ENCODE measurements at regions not wholly inside any gene's neighbourhood (a gene's known extent, or its start where the extent isn't known, plus 50 kb on each side); places are given as distances from the start of the nearest gene placed in this dataset.

DNA sequence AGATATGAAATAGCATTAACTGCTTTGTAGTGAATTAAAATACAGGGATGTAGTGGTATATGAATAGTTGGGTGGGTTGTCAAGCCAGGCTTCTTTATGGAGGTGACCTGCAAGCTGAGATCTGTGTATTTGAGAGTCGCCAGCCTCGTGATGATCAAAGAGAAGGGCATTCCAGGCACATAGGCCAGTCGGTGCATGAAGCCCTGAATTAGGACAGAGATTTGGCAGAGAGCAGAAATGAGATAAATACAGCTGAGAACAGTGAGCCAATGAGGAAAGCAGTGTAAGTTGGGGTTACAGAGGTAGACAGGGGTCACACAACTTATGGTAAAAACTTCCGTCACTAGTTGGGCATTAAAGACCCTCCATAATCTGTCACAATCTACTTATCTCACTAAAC lies 641.9 kb downstream of the OTOL1 start:
- no peak for DNase-seq

DNA sequence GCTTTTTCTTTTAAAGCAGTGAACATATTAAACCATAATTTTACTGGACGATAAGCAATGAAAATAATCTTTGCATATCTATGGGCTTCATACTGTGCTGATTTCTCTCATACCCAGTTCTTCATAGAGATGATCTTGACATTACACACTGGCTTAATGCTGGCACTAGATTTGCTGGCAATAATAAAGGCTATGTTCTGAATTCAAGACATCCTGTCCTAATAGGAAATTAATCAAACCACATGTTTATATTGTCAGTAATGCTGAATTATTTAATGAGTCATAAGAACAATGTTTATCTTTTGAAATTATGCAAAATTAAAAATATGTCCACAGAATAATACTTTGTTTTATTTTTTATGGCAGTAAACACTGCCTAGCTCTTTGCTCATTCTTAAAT lies 643.2 kb downstream of the OTOL1 start:
- DNase-seq: no peak

- peak; percentile 1 for DNase-seq
These were observed 644.7 kb downstream of the OTOL1 start for GRCh38 chr3:162141272-162141791.

- DNase-seq: no peak
These were observed 645.9 kb downstream of the OTOL1 start for GRCh38 chr3:162142511-162142910.

DNA sequence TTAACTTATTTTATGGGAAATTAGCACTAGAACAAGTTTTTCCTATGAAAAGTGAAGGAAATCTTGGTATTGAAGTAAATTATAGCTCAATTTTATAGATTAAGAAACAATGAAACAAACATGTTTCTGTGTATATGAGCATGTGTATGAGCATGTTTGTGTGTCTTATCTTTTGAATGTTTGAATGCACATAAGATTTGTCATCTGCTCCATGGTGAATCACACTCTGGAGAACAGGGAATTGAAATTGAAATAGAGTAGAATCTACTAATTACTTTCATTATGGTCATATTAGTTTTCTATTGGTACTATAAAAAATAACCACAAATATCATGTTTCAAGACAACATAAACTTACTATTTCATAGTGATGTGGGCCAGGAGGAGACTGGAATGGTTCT lies 646.6 kb downstream of the OTOL1 start:
- no peak for DNase-seq

DNA sequence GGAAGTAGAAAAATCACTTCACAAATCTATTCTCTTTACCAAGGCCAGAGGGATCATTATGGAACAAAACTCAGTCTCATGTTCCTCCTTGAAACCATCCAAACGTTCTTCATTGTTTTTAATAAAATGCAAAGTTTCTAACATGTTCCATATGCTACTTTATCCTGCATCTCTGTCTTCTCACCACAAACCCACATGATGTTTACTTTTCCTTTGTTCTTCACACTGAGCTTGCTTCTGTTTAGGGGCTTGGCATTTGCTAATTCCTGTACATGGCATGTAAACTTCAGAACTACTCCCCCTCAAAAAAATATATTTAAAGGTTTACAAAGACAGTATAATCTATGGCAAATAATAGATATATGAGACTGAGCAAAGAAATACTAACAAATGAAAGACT lies 651.4 kb downstream of the OTOL1 start:
- DNase-seq: no peak

DNA sequence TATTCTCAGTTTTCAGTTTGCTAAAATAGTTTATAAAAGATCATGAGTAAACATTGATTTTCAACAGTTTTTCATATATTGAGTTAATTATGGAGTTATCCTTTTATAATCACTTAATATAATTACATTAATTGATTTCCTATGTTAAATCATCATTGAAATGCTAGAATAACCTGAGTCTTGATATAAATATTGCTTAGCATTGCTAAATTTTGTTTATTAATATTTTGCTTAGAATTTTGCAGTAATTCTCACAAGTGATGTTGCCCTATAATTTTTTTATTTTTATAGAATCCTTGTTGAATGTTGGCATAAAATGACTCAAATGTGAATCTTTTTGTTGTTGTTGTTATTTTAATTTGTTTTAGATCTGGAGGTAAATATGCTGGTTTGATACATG lies 654.2 kb downstream of the OTOL1 start:
- DNase-seq: no peak

DNA sequence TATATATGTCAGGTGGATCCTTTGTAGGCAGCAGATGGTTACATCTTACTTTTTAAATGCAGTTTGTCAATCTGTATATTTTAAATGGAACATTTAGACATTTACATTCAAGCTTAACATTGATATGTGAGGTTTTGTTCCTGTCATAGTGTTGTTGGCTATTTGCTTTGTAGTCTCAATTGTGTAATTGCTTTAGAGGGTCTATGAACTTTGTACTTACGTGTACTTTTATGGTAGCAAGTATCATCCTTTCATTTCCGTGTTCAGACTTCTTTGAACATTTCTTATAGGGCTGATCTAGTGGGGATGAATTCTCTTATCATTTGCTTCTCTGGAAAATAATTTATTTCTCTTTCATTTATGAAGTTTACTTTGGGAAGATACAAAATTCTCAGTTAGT lies 656.0 kb downstream of the OTOL1 start:
- no peak for DNase-seq

DNA sequence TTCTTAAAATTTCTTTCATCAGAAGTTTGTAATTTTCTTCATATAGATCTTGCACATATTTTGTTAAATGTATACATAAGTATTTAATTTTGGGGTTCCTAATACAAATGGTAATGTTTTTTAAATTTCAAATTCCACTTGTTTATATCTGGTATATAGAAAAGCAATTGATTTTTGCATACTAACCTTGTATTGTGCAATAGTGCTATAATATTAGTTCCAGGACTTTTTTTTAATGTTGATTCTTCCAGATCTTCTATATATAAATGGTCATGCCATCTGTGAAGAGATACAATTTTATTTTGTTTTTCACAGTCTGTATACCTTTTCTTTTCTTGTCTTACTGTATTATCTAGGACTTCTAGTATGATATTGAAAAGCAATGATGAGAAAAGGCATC lies 665.0 kb downstream of the OTOL1 start:
- no peak for DNase-seq

- DNase-seq: no peak
These were observed 668.7 kb downstream of the OTOL1 start for GRCh38 chr3:162165346-162165745.

GRCh38 chr3:162166543-162166942 lies 669.9 kb downstream of the OTOL1 start:
- no peak for DNase-seq

DNA sequence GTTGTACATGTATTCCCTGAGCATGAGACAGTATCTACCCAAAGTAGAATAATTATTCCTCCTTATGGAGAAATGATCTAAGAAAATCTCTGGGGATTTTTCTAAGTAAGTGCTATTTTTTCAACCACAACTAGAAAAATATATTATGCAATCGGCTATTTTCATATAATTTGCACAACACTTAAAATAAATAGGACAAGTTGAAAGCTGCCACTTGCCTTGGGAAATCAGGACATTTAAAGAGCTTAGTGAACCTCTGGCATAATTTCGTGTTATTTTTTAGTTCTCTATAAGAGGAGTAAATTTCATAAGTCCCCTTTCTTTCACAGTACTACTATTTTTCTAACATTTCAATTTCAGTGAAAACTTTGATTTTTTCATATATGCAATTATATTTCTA lies 672.1 kb downstream of the OTOL1 start:
- DNase-seq: no peak

- no peak for DNase-seq
These were observed 674.0 kb downstream of the OTOL1 start for GRCh38 chr3:162170581-162170980.

DNA sequence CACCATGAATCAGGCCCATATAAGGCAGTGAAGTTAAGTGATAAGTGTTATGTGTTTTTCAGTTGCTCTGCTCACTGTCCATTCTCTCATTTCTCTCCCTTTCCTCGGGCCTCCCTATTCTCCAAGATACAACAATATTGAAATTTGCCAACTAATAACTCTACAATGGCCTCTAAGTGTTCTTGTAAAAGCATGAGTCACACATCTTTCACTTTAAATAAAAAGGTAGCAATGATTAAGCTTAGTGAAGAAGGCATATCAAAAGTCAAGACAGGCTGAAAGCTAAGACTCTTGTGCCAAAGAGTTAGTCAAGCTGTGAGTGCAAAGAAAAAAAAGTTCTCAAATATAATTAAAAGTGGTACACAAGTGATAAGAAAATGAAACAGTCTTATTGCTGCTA lies 675.4 kb downstream of the OTOL1 start:
- no peak for DNase-seq

GRCh38 chr3:162175145-162175544 lies 678.5 kb downstream of the OTOL1 start:
- DNase-seq: no peak

DNA sequence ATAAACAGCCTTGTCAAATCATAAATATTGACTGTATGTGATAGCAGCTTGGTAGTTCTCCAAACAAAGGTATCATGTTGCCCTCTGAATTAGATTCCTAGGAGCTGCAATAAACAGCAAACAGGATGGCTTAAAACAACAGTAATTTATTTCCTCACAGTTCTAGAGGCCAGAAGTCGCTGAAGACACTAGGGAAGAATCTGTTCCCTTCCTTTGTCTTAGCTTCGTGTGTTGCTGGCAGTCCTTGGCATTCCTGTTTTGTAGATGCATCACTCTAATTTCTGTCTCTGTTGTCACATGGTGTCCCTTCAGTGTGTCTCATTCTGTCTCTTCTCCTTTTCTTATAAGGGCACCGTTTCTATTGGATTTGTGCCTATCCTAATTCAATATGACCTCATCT lies 679.3 kb downstream of the OTOL1 start:
- DNase-seq: no peak

DNA sequence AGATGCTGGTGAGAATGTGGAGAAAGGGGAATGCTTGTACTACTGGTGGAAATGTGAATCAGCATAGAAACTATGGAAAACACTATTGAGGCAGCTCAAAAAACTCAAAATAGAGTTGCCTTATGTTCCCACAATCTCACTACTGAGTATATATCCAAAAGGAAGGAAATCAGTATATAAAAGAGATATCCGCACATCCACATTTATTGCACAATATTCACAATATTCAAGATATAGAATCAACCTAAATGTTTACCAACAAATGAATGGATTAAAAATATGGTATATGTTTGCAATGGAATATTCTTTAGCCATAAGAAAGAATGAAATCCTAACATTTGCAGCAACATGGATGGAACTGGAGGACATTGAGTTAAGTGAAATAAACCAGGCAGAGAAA lies 686.8 kb downstream of the OTOL1 start:
- DNase-seq: no peak

DNA sequence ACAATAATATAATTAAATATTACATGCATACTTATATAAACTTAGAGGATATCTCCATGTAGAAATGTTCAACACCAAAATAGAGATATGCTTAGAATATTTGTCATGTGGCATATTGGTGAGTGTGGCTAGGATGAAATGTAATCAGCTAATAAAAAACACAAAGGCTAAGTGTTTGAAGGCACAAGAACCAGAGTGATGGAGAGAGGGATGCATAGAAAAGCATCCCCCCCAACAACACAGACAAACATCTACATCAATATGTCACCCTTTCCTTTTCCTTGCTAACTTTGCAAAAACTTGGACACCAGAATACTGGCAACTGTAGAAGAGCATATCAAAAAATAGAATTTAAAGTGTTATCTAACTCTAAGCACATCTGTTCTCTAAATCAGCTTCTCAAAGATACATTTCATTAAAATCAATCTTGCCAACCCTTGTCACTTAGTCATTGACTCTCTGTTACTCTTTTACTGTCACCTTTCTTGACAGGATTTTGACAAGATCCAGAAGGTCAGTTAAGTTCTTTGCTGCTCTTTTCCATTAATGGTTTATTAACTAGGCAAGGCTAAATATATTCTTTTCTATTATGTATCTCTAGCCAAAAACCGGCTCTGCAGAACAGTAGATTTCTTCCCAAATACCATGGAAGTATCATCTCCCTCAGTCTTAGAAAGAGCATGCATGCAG lies 695.9 kb downstream of the OTOL1 start:
- DNase-seq: no peak

- no peak for DNase-seq
These were observed 696.8 kb downstream of the OTOL1 start for GRCh38 chr3:162193148-162194095.

GRCh38 chr3:162195147-162195546 lies 698.5 kb downstream of the OTOL1 start:
- DNase-seq: no peak

DNA sequence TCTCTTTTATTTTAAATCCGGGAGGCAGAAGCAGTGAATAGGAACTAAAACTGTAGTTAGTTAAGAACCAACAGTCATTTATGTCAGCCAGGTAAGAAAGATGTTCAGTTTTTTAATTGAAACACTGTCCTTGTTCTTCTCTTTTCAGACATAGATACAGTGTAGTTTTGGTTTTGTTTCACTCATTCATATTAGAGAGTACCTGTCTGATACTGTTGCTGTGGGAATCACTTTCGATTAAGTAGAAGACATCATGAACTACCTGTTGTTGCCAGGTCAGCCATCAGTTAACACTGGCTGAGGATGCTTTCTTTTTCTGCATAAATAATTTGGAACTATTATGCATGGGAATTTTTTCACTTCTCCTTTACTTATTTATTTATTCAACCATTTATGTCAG lies 700.4 kb downstream of the OTOL1 start:
- no peak for DNase-seq

GRCh38 chr3:162200836-162201235 lies 704.2 kb downstream of the OTOL1 start:
- DNase-seq: no peak

DNA sequence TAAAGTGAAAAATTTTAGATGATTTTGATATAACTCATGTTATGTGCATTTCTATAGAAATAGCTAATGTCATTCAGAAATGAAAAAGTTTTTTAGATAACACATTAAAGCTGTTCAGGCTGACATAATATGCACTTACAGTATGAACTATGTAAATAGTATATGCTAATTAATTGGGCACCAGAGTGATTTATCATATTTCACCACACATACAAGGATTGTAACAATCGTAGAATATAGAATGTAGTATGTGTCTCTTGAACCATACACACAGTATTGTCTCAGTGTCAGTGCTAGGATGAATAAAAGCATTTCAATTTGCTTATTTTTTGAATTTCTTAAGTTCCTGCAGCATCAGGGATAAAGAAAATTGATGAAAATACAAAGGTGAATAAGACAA lies 710.0 kb downstream of the OTOL1 start:
- DNase-seq: no peak

DNA sequence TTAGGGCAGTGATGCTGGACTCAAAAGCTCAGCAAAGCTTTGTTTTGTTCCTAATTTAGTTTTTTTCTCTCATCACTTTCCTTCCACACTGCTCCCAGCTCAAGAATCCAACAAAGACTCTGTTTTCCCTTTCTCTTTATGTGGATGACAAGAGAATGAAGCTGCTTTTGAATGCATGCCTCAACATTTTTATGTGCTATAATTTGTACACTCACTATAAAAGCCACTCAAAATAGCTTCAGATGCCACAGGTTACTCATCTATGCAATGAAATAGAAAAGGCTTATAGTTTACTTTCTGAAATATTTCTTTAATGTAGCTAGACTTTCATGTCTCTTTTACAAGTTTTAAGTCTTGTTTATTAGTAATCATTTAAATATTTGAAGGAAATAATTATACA lies 714.9 kb downstream of the OTOL1 start:
- DNase-seq: no peak

Measured in dermis blood vessel endothelial cell (primary cell).